Activated naive CD4-positive, alpha-beta T cell treated with anti-CD3 and anti-CD28 coated beads, Interleukin-2, amount 10 ng/mL, durations not matched to agents 7 days and 5 days (primary cell): ENCODE measurements at regions not wholly inside any gene's neighbourhood (a gene's known extent, or its start where the extent isn't known, plus 50 kb on each side); places are given as distances from the start of the nearest gene placed in this dataset.

ENCODE experiments used
- CTCF ChIA-PET: fragments of 350-600 bp; sonication (Branson Sonifier 250); formaldehyde crosslinking; loops from one replicate; lab custom pipeline; 2021; ENCODE audit warnings: antibody characterized with exemption; lab: Charles Lee
- DNase-seq: peaks from one replicate; pipeline ENCODE4 v3.0.0-alpha.2; 2020
- H3K27ac Mint-ChIP-seq: one replicate; pipeline ENCODE4 v1.8.0; 2021; ENCODE audit warnings: mild to moderate bottlenecking, moderate library complexity, mixed read lengths
- H3K27me3 Mint-ChIP-seq: one replicate; pipeline ENCODE4 v1.8.0; 2021; ENCODE audit warnings: mild to moderate bottlenecking, mixed read lengths
- H3K36me3 Mint-ChIP-seq: one replicate; pipeline ENCODE4 v1.8.0; 2021; ENCODE audit warnings: mixed read lengths
- H3K4me1 Mint-ChIP-seq: one replicate; pipeline ENCODE4 v1.8.0; 2021; ENCODE audit warnings: mixed read lengths
- H3K4me3 Mint-ChIP-seq: one replicate; pipeline ENCODE4 v1.8.0; 2021; ENCODE audit warnings: mild to moderate bottlenecking, moderate library complexity, mixed read lengths
- H3K9me3 Mint-ChIP-seq: one replicate; pipeline ENCODE4 v1.8.0; 2021; ENCODE audit warnings: mixed read lengths

DNA sequence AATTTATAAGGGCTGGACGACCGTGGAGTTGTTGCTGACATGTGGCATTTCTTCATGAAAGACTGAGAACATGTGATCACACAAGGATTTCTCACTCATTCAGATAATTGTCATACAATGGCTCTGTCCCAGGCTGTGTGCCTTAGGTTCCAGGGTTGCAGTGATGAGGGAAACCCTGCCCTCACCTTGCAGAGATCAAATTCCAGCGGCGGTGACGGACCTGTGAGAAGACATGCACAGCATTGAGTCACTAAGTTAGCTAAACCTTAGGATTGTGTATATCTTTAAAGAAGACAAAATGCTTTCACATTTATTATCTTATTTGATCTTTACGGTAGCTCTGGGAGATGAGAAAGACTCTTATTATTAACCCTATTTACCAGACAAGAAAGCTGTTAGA, 1029.1 kb downstream of the BCL11B start:
- CTCF ChIA-PET = no interaction called here
- Mint-ChIP-seq H3K27ac (no peak overlapping the region), H3K27me3 (no peaks in the 10 kb centered on the region), H3K4me1 (peaks cover 11% of the 10 kb centered on the region), H3K4me3 (no peak overlapping the region), H3K36me3 (no peaks in the 10 kb centered on the region), H3K9me3 (peaks cover 4% of the 10 kb centered on the region)
- DNase-seq = no peak

DNA sequence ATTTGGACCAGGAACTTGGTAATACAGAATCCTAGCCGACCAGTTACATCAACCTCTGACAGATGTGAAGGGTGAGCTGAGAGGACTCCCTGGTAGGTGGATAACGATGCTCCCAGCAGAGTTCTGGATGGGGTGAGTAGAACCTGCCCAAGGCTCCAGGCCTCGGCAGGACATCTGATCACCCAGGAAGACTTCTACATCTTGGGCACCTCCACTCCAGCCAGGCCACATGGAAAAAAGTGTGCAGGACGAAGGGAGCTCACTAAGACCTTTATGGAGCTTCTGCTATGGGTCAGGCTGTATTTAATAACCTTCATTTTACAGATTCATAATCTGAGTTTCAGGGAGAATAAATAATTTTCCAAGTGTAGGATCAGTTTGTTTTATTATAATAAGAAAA, 1028.7 kb downstream of the BCL11B start:
- Mint-ChIP-seq H3K36me3 (no peaks in the 10 kb centered on the region), H3K9me3 (peaks cover 4% of the 10 kb centered on the region), H3K27me3 (no peaks in the 10 kb centered on the region), H3K4me3 (no peak overlapping the region), H3K4me1 (peaks cover 6% of the 10 kb centered on the region), H3K27ac (no peak overlapping the region)
- DNase-seq = no peak
- CTCF ChIA-PET = interaction anchor here (0.9 kb wide), 1 partner anchor 144 kb away, joined by 3 read pairs; no protein-coding TSS in a partner anchor

DNA sequence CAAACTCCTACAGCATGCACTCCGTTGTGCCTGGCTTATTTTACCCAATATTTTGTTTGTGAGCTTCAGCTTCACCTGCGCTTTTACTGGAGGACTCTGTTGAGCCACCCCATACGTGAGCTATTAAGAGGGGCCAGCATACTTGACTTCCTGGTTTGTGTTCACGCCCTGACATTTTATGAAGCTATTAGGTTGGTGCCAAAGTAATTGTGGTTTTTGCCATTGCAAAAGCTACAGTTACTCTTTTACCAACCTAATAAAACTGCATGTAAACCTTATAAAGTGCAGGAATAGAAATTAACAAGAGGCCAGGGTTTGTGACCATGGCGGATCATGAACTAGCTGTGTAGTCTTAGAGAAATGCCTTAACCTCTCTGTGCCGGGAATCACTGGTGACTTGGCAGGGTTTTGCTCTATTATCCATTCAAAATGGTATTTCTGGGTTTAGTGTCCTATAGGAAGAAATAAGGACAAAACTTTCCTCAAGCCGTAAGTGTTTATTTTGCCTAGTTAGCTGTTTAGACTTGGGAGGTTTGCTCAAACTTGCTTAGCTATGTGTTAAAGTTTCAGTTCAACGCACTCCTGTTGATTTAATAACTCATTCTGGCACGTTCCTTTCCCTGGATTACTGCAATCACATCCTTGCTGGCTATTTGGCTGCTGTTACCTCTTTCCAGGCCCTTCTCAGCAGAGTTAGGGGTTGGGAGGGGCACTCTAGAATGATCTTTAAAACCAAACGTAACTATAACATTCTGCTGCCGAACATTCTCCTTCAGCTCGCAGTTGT, 1027.6 kb downstream of the BCL11B start:
- Mint-ChIP-seq H3K4me3 (no peak overlapping the region), H3K36me3 (no peaks in the 10 kb centered on the region), H3K27me3 (no peaks in the 10 kb centered on the region), H3K4me1 (peaks cover under 1% of the 10 kb centered on the region), H3K27ac (no peak overlapping the region), H3K9me3 (peaks cover 2% of the 10 kb centered on the region)
- CTCF ChIA-PET = interaction anchor here (0.9 to 1.3 kb wide), 2 partner anchors 107 to 143 kb away, joined by 3 to 5 read pairs; no protein-coding TSS in a partner anchor
- DNase-seq = no peak

DNA sequence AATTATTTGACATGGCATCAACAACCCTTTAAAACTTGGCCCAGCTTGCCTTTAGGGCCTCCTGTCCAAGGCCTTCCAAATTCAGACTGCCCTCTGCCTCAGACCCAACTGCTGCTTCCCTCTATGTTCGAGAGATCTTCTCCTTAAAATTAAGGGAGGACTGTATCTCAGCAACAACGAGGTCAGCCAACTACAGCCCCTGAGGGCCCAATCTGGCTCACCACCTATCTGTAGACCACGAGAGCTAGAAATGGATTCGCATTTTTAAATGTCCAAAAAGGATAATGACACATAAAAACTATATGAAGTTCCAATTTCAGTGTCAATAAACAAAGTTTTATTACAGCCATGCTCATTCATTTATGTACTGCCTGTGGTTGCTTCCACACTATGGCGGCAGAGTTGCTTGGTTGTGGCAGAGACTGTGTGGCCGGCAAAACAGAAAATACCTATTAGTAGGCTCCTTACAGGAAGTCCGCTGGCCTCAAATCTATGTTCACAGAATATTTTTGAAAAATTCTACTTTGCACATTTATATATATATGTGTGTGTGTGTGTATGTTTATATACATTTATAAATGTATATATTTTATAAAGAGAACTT, 1026.9 kb downstream of the BCL11B start:
- peaks cover 2% of the 10 kb centered on the region for H3K9me3 Mint-ChIP-seq
- DNase-seq = no peak
- no peaks in the 10 kb centered on the region for H3K36me3 Mint-ChIP-seq
- CTCF ChIA-PET = interaction anchor here (1.3 kb wide), 1 partner anchor 107 kb away, joined by 5 read pairs; no protein-coding TSS in a partner anchor
- no peak overlapping the region for H3K27ac Mint-ChIP-seq
- H3K4me1 Mint-ChIP-seq = no peaks in the 10 kb centered on the region
- H3K4me3 Mint-ChIP-seq = no peak overlapping the region
- no peaks in the 10 kb centered on the region for H3K27me3 Mint-ChIP-seq

DNA sequence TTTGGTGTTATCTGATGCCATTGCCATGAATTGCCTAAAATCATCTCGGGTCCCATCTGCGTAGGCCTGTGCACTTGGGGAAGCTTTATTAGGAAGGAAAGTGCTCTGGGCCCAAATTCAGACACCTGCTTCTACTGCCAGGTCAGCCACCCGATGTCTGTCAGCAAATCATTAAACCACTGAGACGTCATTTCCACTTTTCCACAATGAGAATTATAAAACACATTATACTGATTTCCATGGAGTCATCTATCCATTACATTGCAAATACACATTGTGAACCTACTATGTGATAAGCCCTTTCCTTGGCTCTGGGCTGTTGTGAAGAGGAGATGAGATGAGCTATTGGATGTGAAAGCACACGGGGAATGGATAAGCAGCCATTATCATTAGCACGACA, 1022.9 kb downstream of the BCL11B start:
- no peaks in the 10 kb centered on the region for H3K4me1 Mint-ChIP-seq
- DNase-seq = no peak
- peaks cover 2% of the 10 kb centered on the region for H3K9me3 Mint-ChIP-seq
- no peaks in the 10 kb centered on the region for H3K36me3 Mint-ChIP-seq
- no peak overlapping the region for H3K27ac Mint-ChIP-seq
- H3K27me3 Mint-ChIP-seq = no peaks in the 10 kb centered on the region
- no peak overlapping the region for H3K4me3 Mint-ChIP-seq
- CTCF ChIA-PET = interaction anchor here (0.8 kb wide), 1 partner anchor 32 kb away, joined by 3 read pairs; no protein-coding TSS in a partner anchor

DNA sequence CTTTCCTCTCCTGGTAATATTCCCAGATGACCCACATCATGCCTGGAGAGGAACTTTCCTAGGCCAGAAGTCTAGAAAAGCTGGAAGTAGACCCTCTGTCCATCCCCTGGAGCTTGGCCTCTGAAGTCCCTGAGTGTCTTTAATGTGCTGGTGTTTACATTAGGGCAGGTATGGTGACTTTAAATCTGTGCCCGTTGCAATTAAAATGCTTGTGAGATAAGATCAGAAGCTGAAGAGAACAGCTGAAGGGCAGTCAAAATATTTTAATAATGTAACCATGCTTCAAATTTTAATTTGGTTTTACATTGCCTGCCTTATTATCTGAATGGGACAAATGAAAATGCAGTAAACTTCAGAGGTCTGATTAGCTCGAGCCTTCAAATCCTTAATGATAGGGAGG, 1022.5 kb downstream of the BCL11B start:
- peaks cover 2% of the 10 kb centered on the region for H3K9me3 Mint-ChIP-seq
- H3K27me3 Mint-ChIP-seq = no peaks in the 10 kb centered on the region
- no peak overlapping the region for H3K4me3 Mint-ChIP-seq
- no peak overlapping the region for H3K27ac Mint-ChIP-seq
- no peak for DNase-seq
- no peaks in the 10 kb centered on the region for H3K36me3 Mint-ChIP-seq
- CTCF ChIA-PET = interaction anchor here (0.8 kb wide), 1 partner anchor 31 kb away, joined by 3 read pairs; no protein-coding TSS in a partner anchor
- H3K4me1 Mint-ChIP-seq = no peaks in the 10 kb centered on the region

DNA sequence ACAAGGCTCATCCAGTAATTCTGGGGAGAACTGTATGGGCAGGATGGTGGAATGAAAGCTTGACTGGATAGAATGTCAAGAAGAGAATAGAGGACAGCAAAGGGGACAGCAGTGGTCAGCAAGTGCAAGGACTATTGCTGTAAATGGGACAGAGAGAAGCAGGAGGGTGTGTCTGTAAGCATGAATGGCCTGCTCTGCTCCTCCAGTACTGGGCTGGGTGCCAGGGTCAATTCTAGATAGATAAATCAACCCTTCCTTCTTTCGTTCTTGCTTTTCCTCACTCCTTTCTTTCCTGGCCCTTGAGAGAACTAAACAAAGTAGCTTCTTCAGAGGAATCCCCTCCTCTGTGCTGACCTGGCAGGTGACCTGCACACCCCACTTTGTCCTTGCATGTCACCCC, 1019.2 kb downstream of the BCL11B start:
- Mint-ChIP-seq H3K36me3 (no peaks in the 10 kb centered on the region), H3K4me3 (no peak overlapping the region), H3K9me3 (peaks cover under 1% of the 10 kb centered on the region), H3K27me3 (no peaks in the 10 kb centered on the region), H3K4me1 (no peaks in the 10 kb centered on the region), H3K27ac (no peak overlapping the region)
- no peak for DNase-seq
- CTCF ChIA-PET = no interaction called here

DNA sequence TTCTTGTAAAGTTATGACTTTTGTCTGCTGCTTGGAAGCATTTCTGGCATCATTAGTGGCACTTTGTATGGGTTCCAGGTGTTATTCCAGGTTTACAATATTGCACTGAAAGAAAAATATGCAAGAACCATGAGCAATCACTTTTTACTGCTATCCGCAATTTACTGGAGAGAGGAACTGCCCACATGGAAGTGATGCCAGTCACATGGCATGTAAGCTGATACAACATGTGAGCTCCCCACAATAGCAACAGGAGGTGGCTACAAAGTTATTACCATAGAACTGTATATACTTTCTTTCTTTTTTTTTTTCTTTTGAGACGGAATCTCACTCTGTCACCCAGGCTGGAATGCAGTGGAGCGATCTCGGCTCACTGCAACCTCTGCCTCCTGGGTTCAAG, 1012.1 kb downstream of the BCL11B start:
- H3K27ac Mint-ChIP-seq = no peak overlapping the region
- H3K27me3 Mint-ChIP-seq = no peaks in the 10 kb centered on the region
- no peaks in the 10 kb centered on the region for H3K4me1 Mint-ChIP-seq
- no peak overlapping the region for H3K4me3 Mint-ChIP-seq
- no peaks in the 10 kb centered on the region for H3K36me3 Mint-ChIP-seq
- no peak for DNase-seq
- H3K9me3 Mint-ChIP-seq = peaks cover 5% of the 10 kb centered on the region
- CTCF ChIA-PET = interaction anchor here (0.6 kb wide), 1 partner anchor 1721 kb away, joined by 3 read pairs; no protein-coding TSS in a partner anchor

DNA sequence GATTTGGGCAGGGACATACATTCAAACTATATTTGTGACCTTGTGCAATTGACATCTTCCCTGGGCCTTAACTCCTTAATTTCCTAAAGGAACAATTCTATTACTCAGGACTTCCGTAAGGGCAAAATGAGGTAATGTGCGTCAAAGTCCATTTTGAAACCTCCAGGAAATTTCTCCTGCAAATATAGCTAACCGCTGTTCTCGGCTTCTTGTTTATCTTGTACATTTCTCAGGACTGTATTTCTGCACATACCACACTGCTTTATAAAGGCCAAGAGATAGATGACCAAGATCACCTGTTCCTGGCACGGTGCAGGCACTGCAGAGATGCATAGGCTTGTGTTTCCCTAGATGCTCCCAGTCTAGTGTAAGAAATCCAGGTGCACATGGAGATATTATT, 1009.4 kb downstream of the BCL11B start:
- Mint-ChIP-seq H3K27ac (no peak overlapping the region), H3K27me3 (no peaks in the 10 kb centered on the region), H3K4me3 (no peak overlapping the region), H3K36me3 (no peaks in the 10 kb centered on the region), H3K9me3 (peaks cover 8% of the 10 kb centered on the region), H3K4me1 (no peaks in the 10 kb centered on the region)
- DNase-seq = no peak
- CTCF ChIA-PET = no interaction called here

DNA sequence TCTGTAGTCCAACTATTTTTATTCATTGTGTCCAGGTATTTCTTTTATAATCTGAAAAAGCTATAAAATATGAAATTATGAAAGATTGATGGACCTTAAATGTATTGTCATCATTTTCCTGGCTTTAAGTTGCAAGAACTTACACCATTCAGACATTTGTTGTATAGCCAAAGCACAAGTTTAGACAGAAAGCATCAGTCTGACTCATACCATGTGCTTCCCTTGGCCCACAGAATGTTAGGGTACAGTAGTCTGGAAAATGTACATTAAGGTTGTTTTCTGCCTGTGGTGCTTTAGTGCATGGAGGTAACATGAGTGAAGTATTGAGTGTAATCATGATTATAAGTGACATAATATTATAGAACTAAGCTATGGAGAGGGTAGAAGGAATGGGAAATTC, 1002.5 kb downstream of the BCL11B start:
- H3K27ac Mint-ChIP-seq = no peak overlapping the region
- H3K4me3 Mint-ChIP-seq = no peak overlapping the region
- H3K9me3 Mint-ChIP-seq = peaks cover 23% of the 10 kb centered on the region
- no peak for DNase-seq
- peaks cover 9% of the 10 kb centered on the region for H3K36me3 Mint-ChIP-seq
- CTCF ChIA-PET = no interaction called here
- H3K4me1 Mint-ChIP-seq = peaks cover 9% of the 10 kb centered on the region
- no peaks in the 10 kb centered on the region for H3K27me3 Mint-ChIP-seq

DNA sequence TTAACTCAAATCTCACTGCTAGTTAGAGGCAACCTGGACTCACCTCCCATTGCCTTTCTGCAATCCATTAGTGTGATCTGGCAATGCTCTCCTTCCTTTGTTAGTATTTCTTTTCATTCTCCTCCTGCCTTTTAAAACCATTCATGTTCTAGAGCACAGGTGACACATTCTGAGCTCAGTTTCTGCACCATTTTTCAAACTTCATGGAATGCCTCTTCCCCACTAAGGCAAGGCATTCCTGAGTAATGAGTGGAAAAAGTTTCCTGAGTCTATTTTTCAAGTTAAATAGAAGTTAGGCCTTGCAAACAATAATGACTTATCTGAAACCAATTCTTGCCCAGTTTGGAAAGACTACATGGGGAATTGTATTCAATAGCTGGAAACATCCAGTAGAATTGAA, 1001.8 kb downstream of the BCL11B start:
- CTCF ChIA-PET = no interaction called here
- Mint-ChIP-seq H3K9me3 (peaks cover 23% of the 10 kb centered on the region), H3K36me3 (peaks cover 10% of the 10 kb centered on the region), H3K27ac (no peak overlapping the region), H3K27me3 (peaks cover 4% of the 10 kb centered on the region), H3K4me1 (peaks cover 9% of the 10 kb centered on the region), H3K4me3 (no peak overlapping the region)
- no peak for DNase-seq

DNA sequence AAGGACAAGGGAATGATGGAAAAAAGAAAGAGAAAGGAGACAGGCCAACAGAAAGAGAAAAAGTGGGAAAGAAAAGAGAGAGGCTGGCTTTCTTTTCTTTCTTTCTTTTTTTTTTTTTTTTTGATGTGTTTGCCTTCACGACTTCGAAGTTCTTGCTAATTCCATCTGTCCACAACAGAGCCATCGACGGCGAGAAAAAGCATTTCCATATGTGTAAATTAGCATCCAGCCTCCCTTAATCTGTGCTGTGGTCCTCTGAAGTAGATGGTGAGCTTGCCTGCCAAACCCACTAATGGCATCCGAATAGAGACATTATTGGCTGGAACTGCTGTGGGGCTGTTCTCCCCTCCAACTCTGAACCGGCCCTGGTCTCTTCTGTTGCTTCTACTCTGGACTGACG, 997.4 kb downstream of the BCL11B start:
- CTCF ChIA-PET = no interaction called here
- H3K4me1 Mint-ChIP-seq = peaks cover 9% of the 10 kb centered on the region
- no peak overlapping the region for H3K4me3 Mint-ChIP-seq

DNA sequence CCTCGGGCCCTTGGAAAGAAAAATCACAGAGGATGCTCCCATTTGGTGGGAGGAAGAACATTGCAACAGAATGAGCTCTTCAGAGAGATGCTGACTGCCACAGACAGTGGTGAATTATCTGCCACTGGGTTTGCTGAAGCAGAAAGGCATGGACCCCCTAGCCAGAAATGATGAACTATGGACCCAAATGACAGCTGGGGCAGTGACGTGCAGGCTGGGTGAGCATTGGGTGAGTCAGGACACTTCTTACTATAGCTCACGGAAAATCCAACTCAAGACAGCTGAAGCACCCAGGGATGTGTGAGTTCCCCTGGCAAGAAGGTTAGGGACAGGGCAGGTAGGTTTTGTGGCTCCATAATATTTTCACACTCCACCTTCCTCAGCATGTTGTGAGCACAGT, 993.2 kb downstream of the BCL11B start:
- Mint-ChIP-seq H3K4me3 (no peak overlapping the region), H3K4me1 (no peaks in the 10 kb centered on the region), H3K27me3 (peaks cover 9% of the 10 kb centered on the region), H3K36me3 (peaks cover 1% of the 10 kb centered on the region), H3K9me3 (peaks cover 7% of the 10 kb centered on the region), H3K27ac (no peak overlapping the region)
- CTCF ChIA-PET = no interaction called here
- DNase-seq = no peak

More for the DNA sequence above, 997.4 kb downstream of the BCL11B start:
- Mint-ChIP-seq H3K27ac (no peak overlapping the region), H3K27me3 (peaks cover 9% of the 10 kb centered on the region), H3K36me3 (peaks cover 10% of the 10 kb centered on the region), H3K9me3 (peaks cover 21% of the 10 kb centered on the region)
- no peak for DNase-seq

DNA sequence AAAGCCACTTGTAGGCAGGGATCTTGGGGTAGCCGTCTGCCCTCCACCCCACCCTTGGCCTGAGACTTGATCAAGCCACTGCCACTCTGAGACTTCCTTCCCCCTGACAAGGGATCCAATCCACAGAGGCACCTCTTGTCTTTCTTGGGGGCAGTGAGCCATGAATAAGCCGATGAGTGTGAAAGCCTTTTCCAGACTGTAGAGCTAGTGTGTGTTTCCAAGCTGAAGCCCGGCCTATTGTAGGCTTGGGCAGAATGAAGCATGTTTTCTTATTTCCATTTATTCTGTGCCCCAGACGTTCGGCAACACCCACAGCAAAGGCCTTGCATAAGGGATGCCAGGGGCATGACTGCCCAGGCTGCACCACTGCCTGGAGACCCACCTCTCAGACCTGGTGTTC, 991.6 kb downstream of the BCL11B start:
- CTCF ChIA-PET = interaction anchor here (0.8 kb wide), 1 partner anchor 32 kb away, joined by 3 read pairs; no protein-coding TSS in a partner anchor
- no peak for DNase-seq
- Mint-ChIP-seq H3K36me3 (no peaks in the 10 kb centered on the region), H3K27ac (peak overlapping the region; percentile 20), H3K27me3 (peaks cover 4% of the 10 kb centered on the region), H3K9me3 (peaks cover 7% of the 10 kb centered on the region), H3K4me1 (no peaks in the 10 kb centered on the region), H3K4me3 (no peak overlapping the region)

DNA sequence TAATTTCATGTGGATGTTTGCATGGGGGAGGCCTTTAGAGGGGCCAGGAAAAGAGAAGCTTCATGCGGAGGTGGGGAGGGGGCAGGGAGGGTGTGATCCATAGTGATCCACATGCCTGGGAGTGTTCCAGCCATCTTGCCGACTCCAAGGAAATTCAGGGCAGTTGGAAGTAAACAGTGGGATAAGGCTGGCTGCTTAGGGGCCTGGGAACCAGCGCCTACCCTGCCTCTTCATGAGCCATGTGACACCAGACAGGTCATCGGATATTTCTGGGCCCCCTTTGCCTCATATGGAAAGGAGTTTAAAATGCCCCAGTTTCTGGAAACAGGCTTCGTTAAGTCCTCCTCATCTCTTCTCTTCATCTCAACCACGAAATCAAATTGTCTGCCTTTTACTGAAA, 983.2 kb downstream of the BCL11B start:
- H3K4me1 Mint-ChIP-seq = no peaks in the 10 kb centered on the region
- peaks cover 5% of the 10 kb centered on the region for H3K27me3 Mint-ChIP-seq
- CTCF ChIA-PET = no interaction called here
- H3K27ac Mint-ChIP-seq = no peak overlapping the region
- no peak overlapping the region for H3K4me3 Mint-ChIP-seq
- no peak for DNase-seq
- H3K36me3 Mint-ChIP-seq = no peaks in the 10 kb centered on the region
- peaks cover 3% of the 10 kb centered on the region for H3K9me3 Mint-ChIP-seq
